ENCODE measurements at regions not wholly inside any gene's neighbourhood (a gene's known extent, or its start where the extent isn't known, plus 50 kb on each side); places are given as distances from the start of the nearest gene placed in this dataset.

DNA sequence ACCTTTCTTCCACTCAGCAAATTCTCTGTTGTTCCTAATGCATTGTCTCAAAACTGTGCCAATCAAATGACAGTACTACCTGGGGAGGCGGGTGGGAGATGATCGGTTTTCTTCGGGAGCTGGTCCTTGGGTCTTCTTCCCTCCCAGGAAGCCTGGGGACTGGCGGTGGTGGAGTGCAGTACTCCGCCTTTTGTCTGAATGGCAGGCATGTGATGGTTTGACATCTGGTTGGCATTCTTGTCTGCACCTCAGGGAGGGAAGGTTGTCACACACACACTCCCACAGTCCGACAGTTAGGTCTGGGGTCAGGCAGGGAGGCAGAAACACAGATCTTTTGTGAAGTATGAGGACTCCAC lies 114.8 kb downstream of the SNAPC1 start:
- TF ChIP-seq SREBF2 (CRISPR knock-in tag; IDR thresholded peaks at IDR 0.05) (no peak), RAD21 (CRISPR knock-in tag; conservative IDR thresholded peaks at IDR 0.05 in 1 of 2, IDR thresholded peaks at IDR 0.05 in 1 of 2) (no peak), TOE1 (IDR thresholded peaks at IDR 0.05; ENCODE audit: borderline replicate concordance) (no peak), TOE1 (CRISPR knock-in tag; IDR thresholded peaks at IDR 0.05; ENCODE audit: borderline replicate concordance, low read depth) (no peak), BACH1 (tag; IDR thresholded peaks at IDR 0.05) (no peak), EP300 (IDR thresholded peaks at IDR 0.05; ENCODE audit: low read length) (no peak), TAF15 (IDR thresholded peaks at IDR 0.05; ENCODE audit: low read depth, low read length) (no peak), NFATC3 (IDR thresholded peaks at IDR 0.05) (no peak), GABPB2 (CRISPR knock-in tag; conservative IDR thresholded peaks at IDR 0.05) (no peak), SRF (CRISPR knock-in tag; IDR thresholded peaks at IDR 0.05) (no peak), HNRNPL (IDR thresholded peaks at IDR 0.05; ENCODE audit: low read depth, low read length) (no peak), MCM3 (IDR thresholded peaks at IDR 0.05) (no peak)
- TF ChIP-seq, protein P1, sequence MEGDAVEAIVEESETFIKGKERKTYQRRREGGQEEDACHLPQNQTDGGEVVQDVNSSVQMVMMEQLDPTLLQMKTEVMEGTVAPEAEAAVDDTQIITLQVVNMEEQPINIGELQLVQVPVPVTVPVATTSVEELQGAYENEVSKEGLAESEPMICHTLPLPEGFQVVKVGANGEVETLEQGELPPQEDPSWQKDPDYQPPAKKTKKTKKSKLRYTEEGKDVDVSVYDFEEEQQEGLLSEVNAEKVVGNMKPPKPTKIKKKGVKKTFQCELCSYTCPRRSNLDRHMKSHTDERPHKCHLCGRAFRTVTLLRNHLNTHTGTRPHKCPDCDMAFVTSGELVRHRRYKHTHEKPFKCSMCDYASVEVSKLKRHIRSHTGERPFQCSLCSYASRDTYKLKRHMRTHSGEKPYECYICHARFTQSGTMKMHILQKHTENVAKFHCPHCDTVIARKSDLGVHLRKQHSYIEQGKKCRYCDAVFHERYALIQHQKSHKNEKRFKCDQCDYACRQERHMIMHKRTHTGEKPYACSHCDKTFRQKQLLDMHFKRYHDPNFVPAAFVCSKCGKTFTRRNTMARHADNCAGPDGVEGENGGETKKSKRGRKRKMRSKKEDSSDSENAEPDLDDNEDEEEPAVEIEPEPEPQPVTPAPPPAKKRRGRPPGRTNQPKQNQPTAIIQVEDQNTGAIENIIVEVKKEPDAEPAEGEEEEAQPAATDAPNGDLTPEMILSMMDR (IDR thresholded peaks at IDR 0.05 in 2 of 3, conservative IDR thresholded peaks at IDR 0.05 in 1 of 3; ENCODE audit: insufficient read depth in 2 of 3, low read depth in 1 of 3, low read length in 3 of 3), result no peak
- TF ChIP-seq, protein P2, sequence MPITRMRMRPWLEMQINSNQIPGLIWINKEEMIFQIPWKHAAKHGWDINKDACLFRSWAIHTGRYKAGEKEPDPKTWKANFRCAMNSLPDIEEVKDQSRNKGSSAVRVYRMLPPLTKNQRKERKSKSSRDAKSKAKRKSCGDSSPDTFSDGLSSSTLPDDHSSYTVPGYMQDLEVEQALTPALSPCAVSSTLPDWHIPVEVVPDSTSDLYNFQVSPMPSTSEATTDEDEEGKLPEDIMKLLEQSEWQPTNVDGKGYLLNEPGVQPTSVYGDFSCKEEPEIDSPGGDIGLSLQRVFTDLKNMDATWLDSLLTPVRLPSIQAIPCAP (CRISPR knock-in tag; IDR thresholded peaks at IDR 0.05; ENCODE audit: borderline replicate concordance), result no peak
